GM13977 (cell line): ENCODE measurements at regions not wholly inside any gene's neighbourhood (a gene's known extent, or its start where the extent isn't known, plus 50 kb on each side); places are given as distances from the start of the nearest gene placed in this dataset.

Experiments
- DNase-seq: peaks from one replicate; pipeline ENCODE4 v3.0.0; 2012; ENCODE audit warnings: low spot score
- in situ Hi-C: fragments of 300-500 bp; cut with MboI; formaldehyde crosslinking; loops from one replicate; pipeline ENCODE4 v1.12.0; 2022; ENCODE audit warnings: low sequenced_read_pairs, low pct_unique_long_range_greater_than_20kb, mixed read lengths, inconsistent platforms; ENCODE audit not compliant: unreplicated experiment
- TF ChIP-seq, protein P1 (sequence below): IDR thresholded peaks from 2 replicates; pipeline ENCODE4 v1.5.1; 2012; ENCODE audit warnings: mild to moderate bottlenecking, control low read depth; ENCODE audit not compliant: insufficient read depth; ENCODE audit errors: extremely low read depth, missing control alignments

DNA sequence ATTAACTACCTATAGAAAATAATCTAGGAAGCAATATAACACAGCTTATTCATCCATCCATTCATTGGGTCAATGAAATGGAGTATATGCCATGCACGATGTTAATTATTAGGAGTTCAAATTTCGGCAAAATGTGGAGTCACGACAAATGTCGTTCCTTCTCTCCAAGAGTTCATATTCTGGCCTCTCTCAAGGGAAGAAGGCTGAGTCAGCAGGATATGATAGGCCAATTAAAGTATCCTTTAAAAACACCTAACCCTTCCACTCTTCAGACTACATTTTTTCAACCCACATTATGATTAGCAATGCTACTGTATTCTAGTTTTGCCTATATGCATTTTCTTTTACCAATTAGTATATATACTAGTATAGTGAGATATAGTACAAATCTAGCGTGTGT is 163.1 kb downstream of the LARP7 start:
- TF ChIP-seq, protein P1, sequence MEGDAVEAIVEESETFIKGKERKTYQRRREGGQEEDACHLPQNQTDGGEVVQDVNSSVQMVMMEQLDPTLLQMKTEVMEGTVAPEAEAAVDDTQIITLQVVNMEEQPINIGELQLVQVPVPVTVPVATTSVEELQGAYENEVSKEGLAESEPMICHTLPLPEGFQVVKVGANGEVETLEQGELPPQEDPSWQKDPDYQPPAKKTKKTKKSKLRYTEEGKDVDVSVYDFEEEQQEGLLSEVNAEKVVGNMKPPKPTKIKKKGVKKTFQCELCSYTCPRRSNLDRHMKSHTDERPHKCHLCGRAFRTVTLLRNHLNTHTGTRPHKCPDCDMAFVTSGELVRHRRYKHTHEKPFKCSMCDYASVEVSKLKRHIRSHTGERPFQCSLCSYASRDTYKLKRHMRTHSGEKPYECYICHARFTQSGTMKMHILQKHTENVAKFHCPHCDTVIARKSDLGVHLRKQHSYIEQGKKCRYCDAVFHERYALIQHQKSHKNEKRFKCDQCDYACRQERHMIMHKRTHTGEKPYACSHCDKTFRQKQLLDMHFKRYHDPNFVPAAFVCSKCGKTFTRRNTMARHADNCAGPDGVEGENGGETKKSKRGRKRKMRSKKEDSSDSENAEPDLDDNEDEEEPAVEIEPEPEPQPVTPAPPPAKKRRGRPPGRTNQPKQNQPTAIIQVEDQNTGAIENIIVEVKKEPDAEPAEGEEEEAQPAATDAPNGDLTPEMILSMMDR, result no peak
- DNase-seq, result no peak
- in situ Hi-C loops, result no loop called here

DNA sequence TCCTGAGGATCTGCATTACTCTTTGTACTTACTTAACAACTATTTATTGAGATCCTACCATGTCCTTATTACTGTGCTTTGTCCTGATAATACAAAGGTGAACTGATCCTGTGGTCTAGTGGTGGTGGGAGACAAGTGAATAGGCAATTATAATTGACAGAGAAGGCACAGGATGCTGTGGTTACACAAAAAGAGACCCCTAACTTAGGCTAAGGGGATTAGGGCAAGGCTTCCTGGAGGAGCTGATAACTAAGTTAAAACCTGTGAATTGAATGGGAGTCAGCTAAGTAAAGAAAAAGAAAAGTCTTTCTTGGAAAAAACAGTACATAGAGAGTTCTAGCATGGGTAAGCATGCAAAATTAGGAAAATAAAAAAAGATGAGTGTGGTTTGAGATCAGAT is 164.4 kb downstream of the LARP7 start:
- DNase-seq, result no peak
- in situ Hi-C loops, result no loop called here
- TF ChIP-seq, protein P1, result no peak

DNA sequence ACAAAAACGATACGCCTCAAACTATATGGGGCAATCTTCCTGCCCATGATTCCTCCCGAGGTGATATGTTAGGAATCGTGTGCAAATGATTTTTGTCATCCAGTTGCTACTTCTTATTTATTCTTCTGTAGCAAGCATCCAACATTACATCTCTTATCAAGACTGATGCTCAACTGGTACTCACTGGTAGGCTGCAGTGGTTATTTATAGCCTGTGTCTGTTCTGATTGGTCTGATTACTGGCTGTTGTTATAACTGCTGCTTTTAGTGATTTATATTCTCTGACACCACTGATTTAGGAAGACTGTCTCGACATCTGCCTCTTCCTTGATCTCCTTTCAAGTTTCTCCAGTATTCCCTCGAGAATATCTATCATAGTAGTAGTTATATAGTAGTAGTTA is 165.8 kb downstream of the LARP7 start:
- TF ChIP-seq, protein P1, result no peak
- in situ Hi-C loops, result no loop called here
- DNase-seq, result no peak

DNA sequence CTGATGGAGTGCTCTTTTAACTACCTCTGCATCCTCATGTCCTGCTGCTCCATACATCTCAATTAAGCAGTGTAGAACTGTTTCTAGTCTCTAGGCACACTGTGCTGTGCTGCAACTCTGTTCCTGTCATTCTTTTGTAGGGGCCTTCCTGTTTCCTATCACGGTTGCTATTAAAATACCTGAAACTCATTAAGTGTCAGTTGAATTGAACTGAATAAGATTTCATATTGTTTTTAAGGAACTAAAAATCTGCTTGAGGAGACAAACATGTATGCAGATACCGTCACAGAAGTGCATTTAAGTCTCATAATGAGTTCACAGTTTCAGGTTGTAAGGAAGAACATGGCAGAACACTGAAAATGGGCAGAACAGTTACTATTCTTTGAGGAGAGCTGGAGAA is 170.1 kb downstream of the LARP7 start:
- DNase-seq, result peak; percentile 57
- in situ Hi-C loops, result no loop called here
- TF ChIP-seq, protein P1, result no peak

DNA sequence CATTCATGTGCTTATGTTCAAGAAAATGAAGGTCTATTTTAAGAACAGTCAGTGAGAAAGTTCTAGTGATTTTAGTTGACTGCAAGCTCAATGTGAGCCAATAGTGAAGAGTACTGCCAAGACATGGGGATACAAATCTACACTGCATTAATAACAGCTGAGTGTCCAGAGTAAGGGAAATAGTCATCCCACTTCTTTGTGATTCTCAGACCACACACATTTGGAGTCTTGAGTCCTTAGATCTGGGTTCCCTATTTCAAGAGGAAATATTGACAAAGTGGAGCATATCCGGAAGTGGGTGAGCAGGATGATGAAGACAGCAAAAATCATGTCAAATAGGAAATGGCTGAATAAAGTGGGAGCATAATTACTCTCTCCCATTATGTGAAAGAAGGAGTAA is 171.1 kb downstream of the LARP7 start:
- in situ Hi-C loops, result no loop called here
- no peak for DNase-seq
- TF ChIP-seq, protein P1, result no peak

DNA sequence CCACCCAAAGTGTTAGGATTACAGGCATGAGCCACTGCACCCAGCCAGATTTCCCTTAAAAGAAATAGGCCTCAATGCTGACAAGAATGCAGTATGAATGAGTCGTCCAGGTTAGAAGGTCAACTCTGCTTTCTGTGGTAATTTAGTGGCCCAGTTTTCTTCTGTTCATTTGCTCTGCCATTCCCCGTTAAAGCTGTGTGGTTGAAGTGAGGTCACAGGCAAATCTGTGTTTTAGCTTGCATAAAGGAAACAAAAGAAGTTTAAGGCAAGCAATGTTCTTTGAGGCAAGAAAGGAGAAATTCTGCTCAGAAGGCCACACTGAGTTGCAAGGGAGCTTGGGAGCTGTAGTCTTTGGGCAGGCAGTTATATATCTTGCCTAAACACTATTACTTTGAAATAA is 176.8 kb downstream of the LARP7 start:
- TF ChIP-seq, protein P1, result no peak
- in situ Hi-C loops, result no loop called here
- DNase-seq, result peak; percentile 54

DNA sequence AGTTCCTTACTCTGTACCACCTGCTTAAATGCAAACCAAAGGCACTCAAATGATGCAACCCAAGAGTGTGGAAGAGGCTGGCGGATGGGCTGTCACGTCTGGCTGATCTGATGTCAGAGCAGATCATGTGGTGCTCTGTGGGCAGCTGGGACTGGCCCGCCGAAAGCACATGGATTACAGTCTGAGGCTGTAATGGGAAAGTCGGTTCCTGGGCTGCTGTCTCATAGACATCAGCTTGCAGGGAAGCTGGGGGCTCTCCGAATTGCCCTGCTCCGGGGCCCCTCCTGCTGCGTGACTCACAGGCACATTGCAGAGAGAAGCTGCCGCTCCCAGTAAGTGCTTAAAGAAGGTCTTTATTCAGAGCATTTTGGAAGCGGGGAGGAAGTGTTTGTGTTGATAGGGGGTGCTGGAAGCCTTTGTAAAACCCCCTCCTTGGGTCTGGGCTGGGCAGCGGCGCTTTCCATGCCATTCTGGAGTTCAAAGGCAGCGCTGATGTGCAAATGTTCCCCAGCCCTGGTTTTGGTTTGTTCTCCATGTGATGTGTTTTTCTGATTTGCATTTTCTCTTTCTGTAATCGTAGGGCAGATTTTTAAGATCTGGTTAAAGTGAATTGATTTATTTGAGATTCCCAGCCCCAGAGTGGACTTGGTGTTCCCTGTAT is 181.1 kb downstream of the LARP7 start:
- TF ChIP-seq, protein P1, result peak; percentile 1
- peak; percentile 83 for DNase-seq
- in situ Hi-C loops, result no loop called here
